Stimulated activated CD8-positive, alpha-beta memory T cell treated with anti-CD3 and anti-CD28 coated beads, Interleukin-7, amount 100 ng/mL, for 4 hours (primary cell): ENCODE measurements at regions not wholly inside any gene's neighbourhood (a gene's known extent, or its start where the extent isn't known, plus 50 kb on each side); places are given as distances from the start of the nearest gene placed in this dataset.
"Not testable (repeated sequence)": the region's sequence is repeated elsewhere in the genome, so short reads cannot be mapped to it uniquely, and the experiment has no call there.

Experiments used
- DNase-seq, 2 donors: peaks; one replicate each; pipeline ENCODE4 v3.0.0-alpha.2; 2020; ENCODE audit warnings: low read depth in 2 of 2

GRCh38 chr1:232139444-232139843 lies 490.5 kb downstream of the SIPA1L2 start:
- DNase-seq, result no peak

- no peak for DNase-seq
Measured at GRCh38 chr1:232138044-232138443, 491.9 kb downstream of the SIPA1L2 start.

GRCh38 chr1:232137066-232137465 lies 492.9 kb downstream of the SIPA1L2 start:
- DNase-seq, result no peak

- no peak for DNase-seq
Measured at GRCh38 chr1:232136136-232136535, 493.8 kb downstream of the SIPA1L2 start.

GRCh38 chr1:232134365-232134764 lies 495.6 kb downstream of the SIPA1L2 start:
- no peak for DNase-seq

GRCh38 chr1:232132572-232132971 lies 497.4 kb downstream of the SIPA1L2 start:
- DNase-seq, result no peak

- DNase-seq, result no peak
Measured at GRCh38 chr1:232131715-232132391, 498.1 kb downstream of the SIPA1L2 start.

- DNase-seq, result no peak
Measured at GRCh38 chr1:232130815-232131480, 499.0 kb downstream of the SIPA1L2 start.

GRCh38 chr1:232127190-232127589 lies 500.6 kb downstream of the DISC1 start:
- no peak for DNase-seq

- DNase-seq, result no peak
Measured at GRCh38 chr1:232123775-232124659, 497.4 kb downstream of the DISC1 start.

GRCh38 chr1:232117903-232118302 lies 491.3 kb downstream of the DISC1 start:
- not testable (repeated sequence) for DNase-seq

- DNase-seq, result no peak
Measured at GRCh38 chr1:232114985-232115384, 488.4 kb downstream of the DISC1 start.

- no peak for DNase-seq
Measured at GRCh38 chr1:232112076-232112475, 485.5 kb downstream of the DISC1 start.

GRCh38 chr1:232111611-232112010 lies 485.0 kb downstream of the DISC1 start:
- no peak for DNase-seq

GRCh38 chr1:232110281-232111090 lies 483.9 kb downstream of the DISC1 start:
- no peak for DNase-seq

- DNase-seq, result no peak
Measured at GRCh38 chr1:232109391-232109790, 482.8 kb downstream of the DISC1 start.

GRCh38 chr1:232108598-232108997 lies 482.0 kb downstream of the DISC1 start:
- DNase-seq, result no peak

GRCh38 chr1:232106415-232106814 lies 479.8 kb downstream of the DISC1 start:
- no peak for DNase-seq

- no peak for DNase-seq
Measured at GRCh38 chr1:232105561-232105960, 479.0 kb downstream of the DISC1 start.

GRCh38 chr1:232101231-232101630 lies 474.6 kb downstream of the DISC1 start:
- no peak for DNase-seq

GRCh38 chr1:232096751-232097150 lies 470.2 kb downstream of the DISC1 start:
- no peak for DNase-seq
